Heart left ventricle (tissue), 13 donors: ENCODE measurements at regions not wholly inside any gene's neighbourhood (a gene's known extent, or its start where the extent isn't known, plus 50 kb on each side); places are given as distances from the start of the nearest gene placed in this dataset.

Experiments
- POLR2A ChIP-seq, 2 donors: fragments of 450-650 bp; IDR thresholded peaks; one replicate each; pipeline ENCODE4 v1.6.1; 2017; ENCODE audit warnings: antibody characterized with exemption in 2 of 2, mild to moderate bottlenecking in 2 of 2, moderate library complexity in 2 of 2
- TF ChIP-seq, protein P1 (sequence below), 12 donors: fragments of 200-600 bp; sonication (generic) in 4 of 12; IDR thresholded peaks; one replicate each; pipeline versions ENCODE4 v1.5.0 to v1.8.0; 2018 to 2022; ENCODE audit warnings: antibody characterized with exemption in 12 of 12, mild to moderate bottlenecking in 5 of 12
- donor health status: ischemic (EF 13 %, LVEDD 7.1; RV severe dilation, severe dysfunction).
- donor health status: DM: no; HTN: yes; CAD: no.
- donor health status: DM: no; HTN: no; CAD: no.
- donor health status: ischemic (EF 25% LVEDD 6.9; RV normal size, moderate dysfunction).
- donor health status: ischemic (EF 25% LVEDD 5.7; RV mildly dilated, moderate dysfunction).
- donor health status: ischemic (EF 35%, LVEDD 5.7; RV mildly dilated, moderate dysfunction).
- donor health status: nonischemic (EF 11% LVEDD 7.7; RV severe dilation, severe dysfunction).
- donor health status: DM: yes; HTN: yes; CAD: no.
- donor health status: PGD.
- donor health status: ischemic (EF 29% LVEDD 5.4; RV normal size, mild dysfunction).
- donor health status: nonischemic (EF 23%, LVEDD 6.1; RV moderate dilation, normal function).

DNA sequence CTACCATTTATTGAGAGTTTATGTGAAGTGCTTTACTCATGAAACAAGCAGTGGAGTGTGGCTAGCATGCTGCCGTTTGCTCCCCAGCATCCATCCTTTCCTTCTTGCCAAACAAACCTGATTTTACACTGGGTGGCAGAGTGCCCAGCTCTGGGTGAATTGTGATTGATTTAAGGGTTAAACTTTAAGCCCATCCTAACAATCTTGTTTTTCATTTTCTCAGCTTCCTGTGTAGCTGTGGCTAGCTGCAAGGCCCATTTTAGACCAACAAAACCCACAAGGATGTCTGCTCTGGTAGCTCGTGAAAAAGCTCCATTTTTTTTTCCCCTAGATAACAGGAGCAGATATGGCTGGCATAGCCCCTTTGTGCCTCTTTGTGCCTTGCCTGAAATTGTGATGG, 77.7 kb upstream of the KCNG1 start:
- no peak for TF ChIP-seq POLR2A (IDR thresholded peaks at IDR 0.05)
- TF ChIP-seq, protein P1, sequence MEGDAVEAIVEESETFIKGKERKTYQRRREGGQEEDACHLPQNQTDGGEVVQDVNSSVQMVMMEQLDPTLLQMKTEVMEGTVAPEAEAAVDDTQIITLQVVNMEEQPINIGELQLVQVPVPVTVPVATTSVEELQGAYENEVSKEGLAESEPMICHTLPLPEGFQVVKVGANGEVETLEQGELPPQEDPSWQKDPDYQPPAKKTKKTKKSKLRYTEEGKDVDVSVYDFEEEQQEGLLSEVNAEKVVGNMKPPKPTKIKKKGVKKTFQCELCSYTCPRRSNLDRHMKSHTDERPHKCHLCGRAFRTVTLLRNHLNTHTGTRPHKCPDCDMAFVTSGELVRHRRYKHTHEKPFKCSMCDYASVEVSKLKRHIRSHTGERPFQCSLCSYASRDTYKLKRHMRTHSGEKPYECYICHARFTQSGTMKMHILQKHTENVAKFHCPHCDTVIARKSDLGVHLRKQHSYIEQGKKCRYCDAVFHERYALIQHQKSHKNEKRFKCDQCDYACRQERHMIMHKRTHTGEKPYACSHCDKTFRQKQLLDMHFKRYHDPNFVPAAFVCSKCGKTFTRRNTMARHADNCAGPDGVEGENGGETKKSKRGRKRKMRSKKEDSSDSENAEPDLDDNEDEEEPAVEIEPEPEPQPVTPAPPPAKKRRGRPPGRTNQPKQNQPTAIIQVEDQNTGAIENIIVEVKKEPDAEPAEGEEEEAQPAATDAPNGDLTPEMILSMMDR (IDR thresholded peaks at IDR 0.05) = no peak
